A549 (cell line): ENCODE measurements at regions not wholly inside any gene's neighbourhood (a gene's known extent, or its start where the extent isn't known, plus 50 kb on each side); places are given as distances from the start of the nearest gene placed in this dataset.

Source experiments
- ATAC-seq, 2 experiments: fragments of 200-7000 bp in 1 of 2; fragments of >200 bp in 1 of 2; cut with Nextera tagmentation in 1 of 2; cut with Tn5 transposase in 1 of 2; 3 replicates each; pipeline versions ENCODE4 v1.8.0 to v1.9.1; 2018 to 2020; ENCODE audit warnings: mild to moderate bottlenecking in 1 of 2, moderate library complexity in 1 of 2
- CTCF ChIA-PET: fragments of 300-600 bp; sonication (Branson Sonifier 250); formaldehyde crosslinking; extraction: SDS; loops from one replicate; lab custom pipeline; 2021; ENCODE audit warnings: antibody characterized with exemption, inconsistent platforms; lab: Yijun Ruan, JAX
- POLR2A ChIA-PET: fragments of 350-600 bp; formaldehyde crosslinking; extraction: SDS; loops from one replicate; lab custom pipeline; 2021; ENCODE audit warnings: antibody characterized with exemption, inconsistent platforms; lab: Yijun Ruan, JAX
- DNase-seq, 2 experiments: peaks; one replicate each; pipeline versions ENCODE4 v3.0.0 to v3.0.0-alpha.2; 2011 to 2016; ENCODE audit warnings: low read depth in 1 of 2, low spot score in 1 of 2
- FAIRE-seq: peaks from 2 replicates; lab custom pipeline; 2011; peaks lifted over from hg19 to GRCh38; lab: Jason Lieb, UNC
- H3K27ac ChIP-seq, 2 experiments: fragments of >200 bp; sonication (Bioruptor Twin); formaldehyde crosslinking; 3 replicates each; pipeline ENCODE4 v1.5.1; 2016 to 2017
- H3K4me1 ChIP-seq: fragments of >200 bp; sonication (Bioruptor Twin); formaldehyde crosslinking; 3 replicates; pipeline ENCODE4 v1.6.1; 2016
- H3K4me2 ChIP-seq: fragments of >200 bp; sonication (Bioruptor Twin); formaldehyde crosslinking; 3 replicates; pipeline ENCODE4 v1.6.1; 2016
- H3K4me3 ChIP-seq: fragments of >200 bp; sonication (Bioruptor Twin); formaldehyde crosslinking; 3 replicates; pipeline ENCODE4 v1.5.1; 2016
- H3K9me3 ChIP-seq: fragments of >200 bp; sonication (Bioruptor Twin); formaldehyde crosslinking; 3 replicates; pipeline ENCODE4 v1.6.1; 2016
- ATOH8 ChIP-seq: fragments of 250-450 bp; sonication (Bioruptor Pico); IDR thresholded peaks from 2 replicates; pipeline ENCODE4 v1.5.0; 2020; ENCODE audit warnings: low read depth, mild to moderate bottlenecking, moderate library complexity
- BHLHE40 ChIP-seq: IDR thresholded peaks from 2 replicates; pipeline ENCODE4 v1.6.1; 2012; ENCODE audit warnings: low read depth, low read length, inconsistent platforms
- CBX2 ChIP-seq: fragments of 200-600 bp; sonication (generic); IDR thresholded peaks from 2 replicates; pipeline ENCODE4 v1.6.1; 2016; ENCODE audit warnings: low read depth, mild to moderate bottlenecking, borderline replicate concordance
- CBX8 ChIP-seq: fragments of 200-600 bp; sonication (generic); IDR thresholded peaks from 2 replicates; pipeline ENCODE4 v1.6.1; 2016
- EP300 ChIP-seq, 2 experiments: fragments of >200 bp; sonication (Bioruptor Twin); formaldehyde crosslinking; IDR thresholded peaks; 2 replicates in 1 of 2; 3 replicates in 1 of 2; pipeline ENCODE4 v1.6.1; 2016 to 2017
- FOXS1 ChIP-seq: fragments of 250-450 bp; sonication (Bioruptor Pico); IDR thresholded peaks from 2 replicates; pipeline ENCODE4 v1.5.0; 2020; ENCODE audit warnings: mild to moderate bottlenecking, moderate library complexity
- GATA3 ChIP-seq: IDR thresholded peaks from 2 replicates; pipeline ENCODE4 v1.6.1; 2012; ENCODE audit warnings: borderline replicate concordance
- HDAC2 ChIP-seq: fragments of 200-600 bp; sonication (generic); IDR thresholded peaks from 2 replicates; pipeline ENCODE4 v1.6.1; 2016
- HOXA7 ChIP-seq: fragments of 250-450 bp; sonication (Bioruptor Pico); IDR thresholded peaks from 2 replicates; pipeline ENCODE4 v1.5.0; 2020; ENCODE audit warnings: mild to moderate bottlenecking, moderate library complexity
- HOXB13 ChIP-seq: fragments of 250-450 bp; sonication (Bioruptor Pico); IDR thresholded peaks from 2 replicates; pipeline ENCODE4 v1.5.0; 2020; ENCODE audit warnings: low read depth, mild to moderate bottlenecking, moderate library complexity
- HOXB5 ChIP-seq: fragments of 250-450 bp; sonication (Bioruptor Pico); IDR thresholded peaks from 2 replicates; pipeline ENCODE4 v1.5.0; 2020; ENCODE audit warnings: mild to moderate bottlenecking, moderate library complexity
- MAFK ChIP-seq: fragments of 450-650 bp; IDR thresholded peaks from 2 replicates; pipeline ENCODE4 v1.6.1; 2014; ENCODE audit not compliant: partially characterized antibody
- NFE2L2 ChIP-seq: fragments of 150-350 bp; conservative IDR thresholded peaks from 2 replicates; pipeline ENCODE4 v1.6.1; 2014; ENCODE audit warnings: low read length
- NPAS2 ChIP-seq: fragments of 250-450 bp; sonication (Bioruptor Pico); IDR thresholded peaks from 2 replicates; pipeline ENCODE4 v1.8.0; 2022; ENCODE audit warnings: mild to moderate bottlenecking, moderate library complexity, borderline replicate concordance
- POLR2A ChIP-seq: IDR thresholded peaks from 2 replicates; pipeline ENCODE4 v1.6.1; 2012; ENCODE audit warnings: mild to moderate bottlenecking, low read length
- POLR2AphosphoS2 ChIP-seq: conservative IDR thresholded peaks from 2 replicates; pipeline ENCODE4 v1.6.1; 2012; ENCODE audit warnings: low read length, improper control_type of control experiment, inconsistent platforms
- RCOR1 ChIP-seq: fragments of 150-350 bp; IDR thresholded peaks from 2 replicates; pipeline ENCODE4 v1.6.1; 2014; ENCODE audit warnings: antibody characterized with exemption, low read length, low read depth
- REST ChIP-seq: fragments of 200-600 bp; sonication (generic); IDR thresholded peaks from 2 replicates; pipeline ENCODE4 v1.6.1; 2016; ENCODE audit warnings: antibody characterized with exemption, mild to moderate bottlenecking, moderate library complexity
- SMC3 ChIP-seq: fragments of >200 bp; sonication (Bioruptor Twin); formaldehyde crosslinking; IDR thresholded peaks from 3 replicates; pipeline ENCODE4 v1.6.1; 2018; ENCODE audit warnings: inconsistent platforms
- SREBF2 ChIP-seq: fragments of 450-650 bp; IDR thresholded peaks from 2 replicates; pipeline ENCODE4 v1.6.1; 2014; ENCODE audit warnings: mild to moderate bottlenecking, moderate library complexity
- TFCP2L1 ChIP-seq: fragments of 250-450 bp; sonication (Bioruptor Pico); IDR thresholded peaks from 2 replicates; pipeline ENCODE4 v1.5.0; 2021; ENCODE audit warnings: mild to moderate bottlenecking
- TP53 ChIP-seq: fragments of 250-450 bp; sonication (Bioruptor Pico); IDR thresholded peaks from 2 replicates; pipeline ENCODE4 v1.5.0; 2021; ENCODE audit warnings: mild to moderate bottlenecking, moderate library complexity
- ZFP36 ChIP-seq: fragments of 450-650 bp; IDR thresholded peaks from 2 replicates; pipeline ENCODE4 v1.6.1; 2014; ENCODE audit warnings: borderline replicate concordance; ENCODE audit not compliant: partially characterized antibody
- WGBS: methylation state at CpG from one replicate; pipeline ENCODE4 v1.1.6; 2017; ENCODE audit errors: missing lambda C conversion rate; 5-methylcytosine and 5-hydroxymethylcytosine counted together
- TF ChIP-seq, protein P1 (sequence below): fragments of 450-650 bp; IDR thresholded peaks from 2 replicates; pipeline ENCODE4 v1.6.1; 2014; ENCODE audit warnings: antibody characterized with exemption
- TF ChIP-seq, protein P2 (sequence below): fragments of >200 bp; sonication (Bioruptor Twin); formaldehyde crosslinking; IDR thresholded peaks from 3 replicates; pipeline ENCODE4 v1.6.1; 2016
- TF ChIP-seq, protein P3 (sequence below): fragments of 250-450 bp; sonication (Bioruptor Pico); IDR thresholded peaks from 2 replicates; pipeline ENCODE4 v1.5.0; 2021; ENCODE audit warnings: mild to moderate bottlenecking, moderate library complexity, borderline replicate concordance
- TF ChIP-seq, protein P4 (sequence below): fragments of 150-350 bp; IDR thresholded peaks from 2 replicates; pipeline ENCODE4 v1.6.1; 2014; ENCODE audit warnings: low read depth, mild to moderate bottlenecking, low read length
- TF ChIP-seq, protein P5 (sequence below): IDR thresholded peaks from 2 replicates; pipeline ENCODE4 v1.6.1; 2012; ENCODE audit warnings: low read depth, borderline replicate concordance

GRCh38 chr4:66045913-66046312 lies 375.6 kb upstream of the EPHA5 start:
- DNase-seq = no peak

DNA sequence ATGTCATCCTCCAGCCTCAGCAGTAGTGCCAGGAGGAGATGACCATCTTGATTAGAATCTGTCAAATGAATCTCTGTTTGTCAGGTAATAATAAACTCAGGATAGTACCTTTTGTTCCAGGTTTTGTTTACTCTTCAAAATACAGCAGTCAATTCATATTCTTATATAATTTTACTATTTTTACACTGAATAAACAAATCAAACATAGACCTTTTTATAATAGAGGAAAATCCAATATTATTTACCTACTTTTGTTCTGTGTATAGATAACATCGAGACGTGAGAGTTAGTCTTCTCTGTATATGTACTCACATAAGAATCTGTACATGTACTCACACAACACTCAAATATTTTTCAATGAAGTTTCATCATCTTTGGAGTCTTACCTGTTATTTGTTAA lies 365.4 kb upstream of the EPHA5 start:
- no peak for FAIRE-seq
- POLR2A ChIA-PET = no interaction called here
- ATAC-seq = no peak
- WGBS = 54% methylated on average over 2 of the region's 2 CpGs
- Histone ChIP-seq H3K4me3 (no peak overlapping the region), H3K27ac (no peak overlapping the region), H3K4me2 (no peak overlapping the region), H3K4me1 (no peaks in the 10 kb centered on the region), H3K9me3 (no peaks in the 10 kb centered on the region)
- DNase-seq = no peak
- CTCF ChIA-PET = no interaction called here
- TF ChIP-seq SREBF2 (no peak), FOXS1 (CRISPR knock-in tag) (no peak), SMC3 (no peak), TP53 (no peak), BHLHE40 (no peak), TFCP2L1 (no peak), POLR2A (no peak), POLR2AphosphoS2 (no peak), HOXB5 (CRISPR knock-in tag) (no peak), NFE2L2 (no peak), REST (no peak), MAFK (no peak)
- TF ChIP-seq, protein P1, sequence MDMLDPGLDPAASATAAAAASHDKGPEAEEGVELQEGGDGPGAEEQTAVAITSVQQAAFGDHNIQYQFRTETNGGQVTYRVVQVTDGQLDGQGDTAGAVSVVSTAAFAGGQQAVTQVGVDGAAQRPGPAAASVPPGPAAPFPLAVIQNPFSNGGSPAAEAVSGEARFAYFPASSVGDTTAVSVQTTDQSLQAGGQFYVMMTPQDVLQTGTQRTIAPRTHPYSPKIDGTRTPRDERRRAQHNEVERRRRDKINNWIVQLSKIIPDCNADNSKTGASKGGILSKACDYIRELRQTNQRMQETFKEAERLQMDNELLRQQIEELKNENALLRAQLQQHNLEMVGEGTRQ = no peak
- TF ChIP-seq, protein P2, sequence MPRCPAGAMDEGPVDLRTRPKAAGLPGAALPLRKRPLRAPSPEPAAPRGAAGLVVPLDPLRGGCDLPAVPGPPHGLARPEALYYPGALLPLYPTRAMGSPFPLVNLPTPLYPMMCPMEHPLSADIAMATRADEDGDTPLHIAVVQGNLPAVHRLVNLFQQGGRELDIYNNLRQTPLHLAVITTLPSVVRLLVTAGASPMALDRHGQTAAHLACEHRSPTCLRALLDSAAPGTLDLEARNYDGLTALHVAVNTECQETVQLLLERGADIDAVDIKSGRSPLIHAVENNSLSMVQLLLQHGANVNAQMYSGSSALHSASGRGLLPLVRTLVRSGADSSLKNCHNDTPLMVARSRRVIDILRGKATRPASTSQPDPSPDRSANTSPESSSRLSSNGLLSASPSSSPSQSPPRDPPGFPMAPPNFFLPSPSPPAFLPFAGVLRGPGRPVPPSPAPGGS = no peak
- TF ChIP-seq, protein P3, sequence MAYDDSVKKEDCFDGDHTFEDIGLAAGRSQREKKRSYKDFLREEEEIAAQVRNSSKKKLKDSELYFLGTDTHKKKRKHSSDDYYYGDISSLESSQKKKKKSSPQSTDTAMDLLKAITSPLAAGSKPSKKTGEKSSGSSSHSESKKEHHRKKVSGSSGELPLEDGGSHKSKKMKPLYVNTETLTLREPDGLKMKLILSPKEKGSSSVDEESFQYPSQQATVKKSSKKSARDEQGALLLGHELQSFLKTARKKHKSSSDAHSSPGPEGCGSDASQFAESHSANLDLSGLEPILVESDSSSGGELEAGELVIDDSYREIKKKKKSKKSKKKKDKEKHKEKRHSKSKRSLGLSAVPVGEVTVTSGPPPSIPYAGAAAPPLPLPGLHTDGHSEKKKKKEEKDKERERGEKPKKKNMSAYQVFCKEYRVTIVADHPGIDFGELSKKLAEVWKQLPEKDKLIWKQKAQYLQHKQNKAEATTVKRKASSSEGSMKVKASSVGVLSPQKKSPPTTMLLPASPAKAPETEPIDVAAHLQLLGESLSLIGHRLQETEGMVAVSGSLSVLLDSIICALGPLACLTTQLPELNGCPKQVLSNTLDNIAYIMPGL (CRISPR knock-in tag) = no peak

More at GRCh38 chr4:66045913-66046312, 375.6 kb upstream of the EPHA5 start:
- Histone ChIP-seq H3K4me1 (no peaks in the 10 kb centered on the region), H3K4me3 (no peak overlapping the region), H3K27ac (no peak overlapping the region), H3K9me3 (no peaks in the 10 kb centered on the region), H3K4me2 (no peak overlapping the region)
- ATAC-seq (no peak), FAIRE-seq (no peak)
- ChIA-PET CTCF (no interaction called here), POLR2A (no interaction called here)
- TF ChIP-seq, protein P3 (CRISPR knock-in tag) = no peak
- TF ChIP-seq EP300 (IDR thresholded peaks at IDR 0.05) = no peak
- TF ChIP-seq GATA3 = no peak
- no peak for TF ChIP-seq POLR2A
- no peak for TF ChIP-seq TFCP2L1
- TF ChIP-seq CBX2 = no peak
- TF ChIP-seq HOXB13 (CRISPR knock-in tag) = no peak
- TF ChIP-seq, protein P4, sequence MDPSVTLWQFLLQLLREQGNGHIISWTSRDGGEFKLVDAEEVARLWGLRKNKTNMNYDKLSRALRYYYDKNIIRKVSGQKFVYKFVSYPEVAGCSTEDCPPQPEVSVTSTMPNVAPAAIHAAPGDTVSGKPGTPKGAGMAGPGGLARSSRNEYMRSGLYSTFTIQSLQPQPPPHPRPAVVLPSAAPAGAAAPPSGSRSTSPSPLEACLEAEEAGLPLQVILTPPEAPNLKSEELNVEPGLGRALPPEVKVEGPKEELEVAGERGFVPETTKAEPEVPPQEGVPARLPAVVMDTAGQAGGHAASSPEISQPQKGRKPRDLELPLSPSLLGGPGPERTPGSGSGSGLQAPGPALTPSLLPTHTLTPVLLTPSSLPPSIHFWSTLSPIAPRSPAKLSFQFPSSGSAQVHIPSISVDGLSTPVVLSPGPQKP = no peak
- no peak for TF ChIP-seq ZFP36
- no peak for TF ChIP-seq NPAS2
- TF ChIP-seq RCOR1 = no peak
- TF ChIP-seq, protein P5, sequence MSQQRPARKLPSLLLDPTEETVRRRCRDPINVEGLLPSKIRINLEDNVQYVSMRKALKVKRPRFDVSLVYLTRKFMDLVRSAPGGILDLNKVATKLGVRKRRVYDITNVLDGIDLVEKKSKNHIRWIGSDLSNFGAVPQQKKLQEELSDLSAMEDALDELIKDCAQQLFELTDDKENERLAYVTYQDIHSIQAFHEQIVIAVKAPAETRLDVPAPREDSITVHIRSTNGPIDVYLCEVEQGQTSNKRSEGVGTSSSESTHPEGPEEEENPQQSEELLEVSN = no peak
- no peak for TF ChIP-seq ATOH8 (CRISPR knock-in tag)
- no peak for TF ChIP-seq HOXA7
- no peak for TF ChIP-seq HOXB5 (CRISPR knock-in tag)
- TF ChIP-seq BHLHE40 = no peak
- no peak for TF ChIP-seq CBX8
- TF ChIP-seq HDAC2 = no peak
- WGBS = 75% methylated on average over 4 of the region's 4 CpGs
